Type B pancreatic cell (in vitro differentiated cells): ENCODE measurements at regions not wholly inside any gene's neighbourhood (a gene's known extent, or its start where the extent isn't known, plus 50 kb on each side); places are given as distances from the start of the nearest gene placed in this dataset.

Experiments used
- DNase-seq: peaks from one replicate; pipeline ENCODE4 v3.0.0; 2021; ENCODE audit warnings: mixed read lengths; ENCODE audit not compliant: unreplicated experiment; ENCODE audit errors: extremely low spot score
- H3K27ac Mint-ChIP-seq: 2 replicates; pipeline ENCODE4 v1.8.0; 2021; ENCODE audit warnings: mild to moderate bottlenecking, mixed read lengths
- H3K27me3 Mint-ChIP-seq: 2 replicates; pipeline ENCODE4 v1.8.0; 2021; ENCODE audit warnings: mixed read lengths
- H3K36me3 Mint-ChIP-seq: 2 replicates; pipeline ENCODE4 v1.8.0; 2021; ENCODE audit warnings: mixed read lengths
- H3K4me1 Mint-ChIP-seq: one replicate; pipeline ENCODE4 v1.8.0; 2021; ENCODE audit warnings: mixed read lengths; ENCODE audit not compliant: unreplicated experiment
- H3K4me3 Mint-ChIP-seq: 2 replicates; pipeline ENCODE4 v1.8.0; 2021; ENCODE audit warnings: mild to moderate bottlenecking, mixed read lengths
- H3K9me3 Mint-ChIP-seq: 2 replicates; pipeline ENCODE4 v1.8.0; 2021; ENCODE audit warnings: mixed read lengths
- TF ChIP-seq, protein P1 (sequence below): fragments of 200-600 bp; sonication (generic); conservative IDR thresholded peaks from 2 replicates; pipeline ENCODE4 v1.5.0; 2021; ENCODE audit warnings: antibody characterized with exemption, mild to moderate bottlenecking

DNA sequence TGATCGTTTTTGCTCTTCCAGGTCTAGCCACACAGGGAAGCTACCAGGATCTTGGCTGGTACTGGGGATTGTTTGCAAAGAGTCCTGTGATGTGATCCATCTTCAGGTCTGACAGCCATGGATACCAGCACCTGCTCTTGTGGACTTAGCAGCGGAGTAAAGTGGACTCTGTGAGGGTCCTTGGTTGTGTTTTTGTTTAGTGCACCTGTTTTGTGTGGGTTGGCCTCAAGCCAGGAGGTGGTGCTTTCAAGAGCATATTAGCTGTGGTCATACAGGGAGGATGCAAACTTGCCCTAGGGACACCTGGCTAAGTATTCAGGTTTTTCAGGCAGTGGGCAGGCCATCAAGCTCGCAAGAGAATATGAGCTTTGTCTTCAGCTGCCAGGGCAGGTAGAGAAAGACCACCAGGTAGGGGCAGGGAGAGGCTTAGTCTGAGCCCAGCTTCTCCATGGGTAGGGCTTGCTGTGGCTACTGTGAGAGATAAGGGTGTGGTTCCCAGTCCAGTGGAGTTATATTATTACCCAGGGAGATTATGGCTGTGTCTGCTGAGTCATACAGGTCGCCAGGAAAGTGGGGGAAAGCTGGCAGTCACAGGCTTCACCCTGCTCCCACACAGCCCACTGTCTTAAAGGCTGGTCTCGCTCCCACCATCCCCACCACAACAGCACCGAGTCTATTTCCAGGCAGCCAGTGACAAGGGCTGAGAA lies 293.7 kb downstream of the PCDH18 start:
- no peaks in the 10 kb centered on the region for H3K9me3 Mint-ChIP-seq
- no peaks in the 10 kb centered on the region for H3K36me3 Mint-ChIP-seq
- H3K4me3 Mint-ChIP-seq = no peak overlapping the region
- DNase-seq = no peak
- TF ChIP-seq, protein P1, sequence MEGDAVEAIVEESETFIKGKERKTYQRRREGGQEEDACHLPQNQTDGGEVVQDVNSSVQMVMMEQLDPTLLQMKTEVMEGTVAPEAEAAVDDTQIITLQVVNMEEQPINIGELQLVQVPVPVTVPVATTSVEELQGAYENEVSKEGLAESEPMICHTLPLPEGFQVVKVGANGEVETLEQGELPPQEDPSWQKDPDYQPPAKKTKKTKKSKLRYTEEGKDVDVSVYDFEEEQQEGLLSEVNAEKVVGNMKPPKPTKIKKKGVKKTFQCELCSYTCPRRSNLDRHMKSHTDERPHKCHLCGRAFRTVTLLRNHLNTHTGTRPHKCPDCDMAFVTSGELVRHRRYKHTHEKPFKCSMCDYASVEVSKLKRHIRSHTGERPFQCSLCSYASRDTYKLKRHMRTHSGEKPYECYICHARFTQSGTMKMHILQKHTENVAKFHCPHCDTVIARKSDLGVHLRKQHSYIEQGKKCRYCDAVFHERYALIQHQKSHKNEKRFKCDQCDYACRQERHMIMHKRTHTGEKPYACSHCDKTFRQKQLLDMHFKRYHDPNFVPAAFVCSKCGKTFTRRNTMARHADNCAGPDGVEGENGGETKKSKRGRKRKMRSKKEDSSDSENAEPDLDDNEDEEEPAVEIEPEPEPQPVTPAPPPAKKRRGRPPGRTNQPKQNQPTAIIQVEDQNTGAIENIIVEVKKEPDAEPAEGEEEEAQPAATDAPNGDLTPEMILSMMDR = no peak
- H3K27me3 Mint-ChIP-seq = no peaks in the 10 kb centered on the region
- H3K27ac Mint-ChIP-seq = no peak overlapping the region
- no peaks in the 10 kb centered on the region for H3K4me1 Mint-ChIP-seq

DNA sequence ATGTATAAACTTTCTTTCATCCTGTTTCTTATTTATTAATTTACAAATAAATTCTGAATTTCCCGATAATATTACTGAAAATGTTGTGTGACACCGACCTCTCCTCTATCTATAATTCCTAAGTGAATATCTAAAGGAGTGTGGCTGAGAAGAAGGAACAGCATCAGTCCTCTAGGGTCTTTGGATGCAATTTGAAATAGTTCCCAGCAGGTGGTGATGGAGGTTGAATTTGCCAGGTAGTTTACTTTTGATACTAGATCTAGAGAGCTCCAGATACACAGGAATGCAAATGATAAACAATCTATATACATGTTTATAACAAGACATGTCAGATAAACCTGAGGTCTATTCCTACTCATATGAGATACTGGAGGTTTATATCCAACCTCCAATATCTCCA lies 305.4 kb downstream of the PCDH18 start:
- H3K36me3 Mint-ChIP-seq = no peaks in the 10 kb centered on the region
- TF ChIP-seq, protein P1 = peak; percentile 62
- H3K27me3 Mint-ChIP-seq = no peaks in the 10 kb centered on the region
- no peaks in the 10 kb centered on the region for H3K4me1 Mint-ChIP-seq
- H3K27ac Mint-ChIP-seq = no peak overlapping the region
- DNase-seq = no peak
- H3K9me3 Mint-ChIP-seq = no peaks in the 10 kb centered on the region
- no peak overlapping the region for H3K4me3 Mint-ChIP-seq

DNA sequence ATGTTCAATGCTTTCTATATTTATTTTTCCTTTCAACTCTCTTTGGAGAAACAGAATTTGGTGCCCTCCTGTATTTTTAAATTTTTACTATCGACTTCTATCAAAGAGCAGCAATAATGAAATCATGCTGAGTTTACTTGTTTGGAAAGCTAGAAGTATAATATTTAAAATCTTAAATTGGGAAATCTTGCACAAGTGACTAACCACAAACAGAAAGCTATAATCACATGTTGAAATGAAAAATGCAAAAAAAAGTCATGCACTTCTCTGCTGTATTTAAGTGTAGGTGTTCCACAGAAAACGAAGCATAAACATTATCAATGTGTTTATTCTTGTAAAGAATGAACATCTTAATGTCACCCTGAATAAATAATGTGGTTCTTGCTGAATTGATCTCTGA lies 306.1 kb downstream of the PCDH18 start:
- no peak for DNase-seq
- no peaks in the 10 kb centered on the region for H3K4me1 Mint-ChIP-seq
- no peaks in the 10 kb centered on the region for H3K36me3 Mint-ChIP-seq
- no peak overlapping the region for H3K27ac Mint-ChIP-seq
- TF ChIP-seq, protein P1 = no peak
- no peaks in the 10 kb centered on the region for H3K27me3 Mint-ChIP-seq
- H3K9me3 Mint-ChIP-seq = no peaks in the 10 kb centered on the region
- H3K4me3 Mint-ChIP-seq = no peak overlapping the region

DNA sequence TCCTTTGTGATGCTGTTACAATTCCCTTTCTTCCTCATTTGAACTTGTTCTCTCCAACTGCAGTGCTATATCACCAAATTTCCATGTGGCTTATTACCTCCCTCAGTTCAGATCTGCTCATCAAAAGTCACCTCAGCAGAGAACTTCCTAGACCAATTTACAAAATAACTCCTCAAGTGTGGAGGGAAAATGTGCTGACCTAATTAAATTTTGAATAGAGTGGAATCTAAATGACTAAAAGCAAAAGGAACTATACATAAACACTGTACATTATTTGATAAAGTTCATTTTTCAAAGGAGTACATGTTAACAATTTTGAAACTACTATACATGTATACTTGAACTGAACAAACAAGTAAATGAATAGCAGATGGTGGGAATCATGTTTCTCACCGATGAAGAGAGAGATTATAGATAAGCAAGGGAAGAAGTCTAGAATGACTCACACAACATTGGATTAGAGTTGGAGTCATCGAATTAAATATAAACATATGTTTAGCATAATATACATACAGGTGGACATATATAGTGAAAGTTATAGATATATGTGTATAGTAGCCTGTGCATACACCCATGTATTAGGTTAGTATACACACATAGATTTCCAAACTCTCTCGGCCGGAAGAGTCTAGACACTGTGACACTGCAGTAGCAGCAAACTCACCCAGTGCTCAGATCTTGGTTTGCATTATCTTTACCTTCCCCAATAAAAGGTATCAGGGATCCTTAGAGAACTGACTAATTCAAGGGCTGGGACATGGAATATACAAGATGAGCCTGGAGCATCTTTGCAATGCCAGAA lies 318.7 kb downstream of the PCDH18 start:
- no peaks in the 10 kb centered on the region for H3K9me3 Mint-ChIP-seq
- H3K4me3 Mint-ChIP-seq = no peak overlapping the region
- H3K4me1 Mint-ChIP-seq = peaks cover 4% of the 10 kb centered on the region
- DNase-seq = no peak
- no peaks in the 10 kb centered on the region for H3K36me3 Mint-ChIP-seq
- TF ChIP-seq, protein P1 = no peak
- no peak overlapping the region for H3K27ac Mint-ChIP-seq
- H3K27me3 Mint-ChIP-seq = no peaks in the 10 kb centered on the region

DNA sequence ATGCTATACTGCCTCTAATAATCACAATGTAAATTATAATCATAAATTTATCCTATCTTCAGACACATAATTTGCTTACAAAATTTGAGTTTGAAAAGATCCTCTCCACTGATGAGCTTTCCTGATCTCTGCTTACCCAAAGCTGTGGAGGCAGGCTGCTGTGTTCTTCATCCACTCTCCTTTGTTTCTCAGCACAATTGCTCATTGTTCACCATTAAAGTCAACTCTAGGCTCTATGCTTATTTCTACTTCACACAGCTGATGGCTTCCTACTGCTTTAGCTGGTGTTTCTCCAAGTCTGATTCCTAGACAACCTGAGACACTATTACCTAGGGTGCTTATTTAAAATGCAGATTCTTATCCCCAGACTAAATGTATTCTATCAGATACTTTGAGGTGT lies 319.7 kb downstream of the PCDH18 start:
- DNase-seq = no peak
- Mint-ChIP-seq H3K27me3 (no peaks in the 10 kb centered on the region), H3K36me3 (no peaks in the 10 kb centered on the region), H3K4me1 (peaks cover 4% of the 10 kb centered on the region), H3K27ac (no peak overlapping the region), H3K9me3 (no peaks in the 10 kb centered on the region), H3K4me3 (no peak overlapping the region)
- TF ChIP-seq, protein P1 = no peak
